Breast epithelium (tissue), 4 donors: ENCODE measurements at regions not wholly inside any gene's neighbourhood (a gene's known extent, or its start where the extent isn't known, plus 50 kb on each side); places are given as distances from the start of the nearest gene placed in this dataset.

Experiments
- DNase-seq, 2 donors: peaks; one replicate each; pipeline ENCODE4 v3.0.0-alpha.2; 2019; ENCODE audit warnings: low spot score in 2 of 2
- H3K27ac ChIP-seq, 2 donors: fragments of 200-600 bp; sonication (generic) in 1 of 2; one replicate each; pipeline ENCODE4 v1.5.1; 2016 to 2019; ENCODE audit warnings: mild to moderate bottlenecking in 1 of 2
- H3K27me3 ChIP-seq, 2 donors: fragments of 200-600 bp; sonication (generic) in 1 of 2; one replicate each; pipeline versions ENCODE4 v1.5.1 to v1.6.0; 2017 to 2019; ENCODE audit warnings: control low read depth in 1 of 2, mild to moderate bottlenecking in 1 of 2
- H3K36me3 ChIP-seq: fragments of 200-600 bp; one replicate; pipeline ENCODE4 v1.5.1; 2019
- H3K4me1 ChIP-seq, 2 donors: fragments of 200-600 bp; sonication (generic); one replicate each; pipeline ENCODE4 v1.5.1; 2016 to 2019; ENCODE audit warnings: control low read depth in 1 of 2
- H3K4me3 ChIP-seq, 3 donors: fragments of 200-600 bp; sonication (generic); 1 replicate in 2 of 3; 2 replicates in 1 of 3; pipeline ENCODE4 v1.5.1; 2016 to 2019; ENCODE audit warnings: mild to moderate bottlenecking in 3 of 3, moderate library complexity in 2 of 3
- H3K9me3 ChIP-seq, 2 donors: fragments of 200-600 bp; sonication (generic) in 1 of 2; one replicate each; pipeline ENCODE4 v1.5.1; 2016 to 2019; ENCODE audit warnings: control low read depth in 1 of 2
- CTCF ChIP-seq, 3 donors: fragments of 450-650 bp; IDR thresholded peaks; one replicate each; pipeline ENCODE4 v1.5.1; 2016 to 2017; ENCODE audit warnings: antibody characterized with exemption in 3 of 3, mild to moderate bottlenecking in 3 of 3, moderate library complexity in 3 of 3
- POLR2A ChIP-seq: fragments of 450-650 bp; IDR thresholded peaks from one replicate; pipeline ENCODE4 v1.6.1; 2016; ENCODE audit warnings: antibody characterized with exemption, mild to moderate bottlenecking, moderate library complexity
- POLR2AphosphoS5 ChIP-seq, 3 donors: sonication (generic); formaldehyde crosslinking; IDR thresholded peaks; one replicate each; pipeline ENCODE4 v1.6.1; 2017; ENCODE audit warnings: antibody characterized with exemption in 3 of 3
- intact Hi-C: fragments of 100-400 bp; cut with DNase I; formaldehyde crosslinking; loops from one replicate; pipeline ENCODE4 v1.15.1; 2023; ENCODE audit warnings: low total_unique reads

- Histone ChIP-seq H3K36me3 (no peaks in the 10 kb centered on the region), H3K4me3 (no peak overlapping the region), H3K27ac (no peak overlapping the region), H3K4me1 (no peaks in the 10 kb centered on the region), H3K27me3 (no peaks in the 10 kb centered on the region), H3K9me3 (no peaks in the 10 kb centered on the region)
- DNase-seq = no peak
- intact Hi-C loops = no loop called here
- no peak for TF ChIP-seq CTCF (IDR thresholded peaks at IDR 0.05)
- TF ChIP-seq POLR2AphosphoS5 (IDR thresholded peaks at IDR 0.05) = no peak
- TF ChIP-seq POLR2A = no peak
These were observed 91.1 kb upstream of the FUT8 start for GRCh38 chr14:65321370-65321875.

- no peak overlapping the region for H3K4me3 ChIP-seq
- intact Hi-C loops = no loop called here
- TF ChIP-seq CTCF (IDR thresholded peaks at IDR 0.05) (no peak), POLR2AphosphoS5 (IDR thresholded peaks at IDR 0.05) (no peak), POLR2A (no peak)
These were observed 83.0 kb upstream of the FUT8 start for GRCh38 chr14:65329481-65329880.

GRCh38 chr14:65329911-65330310 is 82.6 kb upstream of the FUT8 start:
- intact Hi-C loops = no loop called here
- no peak for DNase-seq
- Histone ChIP-seq H3K4me1 (peaks cover 3 to 6% of the 10 kb centered on the region in 2 donors), H3K27ac (peak overlapping the region; percentile 60 to 76), H3K9me3 (no peaks in the 10 kb centered on the region), H3K36me3 (no peaks in the 10 kb centered on the region), H3K4me3 (no peak overlapping the region), H3K27me3 (no peaks in the 10 kb centered on the region)
- TF ChIP-seq CTCF (IDR thresholded peaks at IDR 0.05) (no peak), POLR2AphosphoS5 (IDR thresholded peaks at IDR 0.05) (no peak), POLR2A (no peak)

More at GRCh38 chr14:65329481-65329880, 83.0 kb upstream of the FUT8 start:
- peak overlapping the region; percentile 60 to 76 for H3K27ac ChIP-seq
- no peaks in the 10 kb centered on the region for H3K9me3 ChIP-seq
- H3K27me3 ChIP-seq = no peaks in the 10 kb centered on the region
- H3K36me3 ChIP-seq = no peaks in the 10 kb centered on the region
- DNase-seq = no peak
- peaks cover 0 to 4% of the 10 kb centered on the region in 2 donors for H3K4me1 ChIP-seq

- Histone ChIP-seq H3K27me3 (no peaks in the 10 kb centered on the region), H3K9me3 (no peaks in the 10 kb centered on the region), H3K4me3 (no peak overlapping the region), H3K36me3 (no peaks in the 10 kb centered on the region), H3K27ac (peak overlapping the region; percentile 76 to 78), H3K4me1 (peaks cover 6 to 8% of the 10 kb centered on the region in 2 donors)
- DNase-seq = peak in 1 of 2 donors; percentile 70
- intact Hi-C loops = no loop called here
- TF ChIP-seq CTCF (IDR thresholded peaks at IDR 0.05) = no peak
- TF ChIP-seq POLR2A = no peak
- no peak for TF ChIP-seq POLR2AphosphoS5 (IDR thresholded peaks at IDR 0.05)
These were observed 82.1 kb upstream of the FUT8 start for GRCh38 chr14:65330416-65330815.

- H3K27ac ChIP-seq = peak overlapping the region in 1 of 2 donors; percentile 69
- no peak for DNase-seq
- no peak overlapping the region for H3K4me3 ChIP-seq
- H3K27me3 ChIP-seq = no peaks in the 10 kb centered on the region
- peaks cover 6 to 8% of the 10 kb centered on the region in 2 donors for H3K4me1 ChIP-seq
- no peak for TF ChIP-seq POLR2AphosphoS5 (IDR thresholded peaks at IDR 0.05)
- TF ChIP-seq POLR2A = no peak
- TF ChIP-seq CTCF (IDR thresholded peaks at IDR 0.05) = no peak
- H3K36me3 ChIP-seq = no peaks in the 10 kb centered on the region
- intact Hi-C loops = no loop called here
- no peaks in the 10 kb centered on the region for H3K9me3 ChIP-seq
These were observed 80.9 kb upstream of the FUT8 start for GRCh38 chr14:65331652-65332051.
